Lower lobe of right lung (tissue), 2 donors: ENCODE measurements at regions not wholly inside any gene's neighbourhood (a gene's known extent, or its start where the extent isn't known, plus 50 kb on each side); places are given as distances from the start of the nearest gene placed in this dataset.

Experiments used
- ATAC-seq, 2 donors: fragments of 200-7000 bp; cut with Tn5 transposase; one replicate each; pipeline ENCODE4 v1.9.1; 2020 to 2022; ENCODE audit warnings: mild to moderate bottlenecking in 2 of 2, moderate library complexity in 2 of 2
- DNase-seq: peaks from one replicate; pipeline ENCODE4 v3.0.0-alpha.2; 2020
- H3K27ac ChIP-seq: fragments of 200-600 bp; one replicate; pipeline ENCODE4 v1.8.0; 2022
- H3K27me3 ChIP-seq: fragments of 200-600 bp; one replicate; pipeline ENCODE4 v1.8.0; 2022; ENCODE audit warnings: low read depth
- H3K36me3 ChIP-seq: fragments of 200-600 bp; one replicate; pipeline ENCODE4 v1.8.0; 2022; ENCODE audit warnings: mild to moderate bottlenecking
- H3K4me1 ChIP-seq: fragments of 200-600 bp; one replicate; pipeline ENCODE4 v1.8.0; 2022
- H3K4me3 ChIP-seq: fragments of 200-600 bp; one replicate; pipeline ENCODE4 v1.8.0; 2022; ENCODE audit warnings: mild to moderate bottlenecking
- H3K9me3 ChIP-seq: fragments of 200-600 bp; one replicate; pipeline ENCODE4 v1.8.0; 2022
- intact Hi-C: fragments of 100-400 bp; cut with DNase I; formaldehyde crosslinking; loops from one replicate; pipeline ENCODE4 v1.11.0; 2022
- TF ChIP-seq, protein P1 (sequence below): fragments of 200-600 bp; IDR thresholded peaks from one replicate; pipeline ENCODE4 v1.8.0; 2022; ENCODE audit warnings: antibody characterized with exemption, mild to moderate bottlenecking
- donor health status: DM: no; HTN: yes; CAD: no; lungs with severe emphysema.

DNA sequence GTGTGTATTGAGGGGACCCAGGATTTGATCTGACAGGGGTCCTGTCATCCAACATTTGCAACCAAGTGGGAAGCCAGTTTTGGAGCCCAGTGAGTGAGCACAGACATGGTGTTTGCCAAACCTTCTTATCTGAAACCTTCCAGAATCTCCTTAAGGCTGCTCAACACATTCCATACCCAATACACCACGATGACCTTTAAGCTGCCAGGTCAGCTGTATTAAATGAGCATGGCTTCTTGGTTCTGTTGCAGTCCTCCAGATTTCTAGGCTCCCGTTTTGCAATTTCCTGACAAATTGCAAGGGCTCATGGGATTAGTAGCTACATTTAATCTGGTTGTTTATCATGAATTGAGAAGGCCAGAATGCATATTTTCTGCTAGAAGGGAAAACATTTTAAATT lies 124.2 kb upstream of the ATP10B start:
- Histone ChIP-seq H3K9me3 (no peaks in the 10 kb centered on the region), H3K27ac (no peak overlapping the region), H3K27me3 (no peaks in the 10 kb centered on the region), H3K4me1 (no peaks in the 10 kb centered on the region), H3K4me3 (no peak overlapping the region), H3K36me3 (no peaks in the 10 kb centered on the region)
- TF ChIP-seq, protein P1, sequence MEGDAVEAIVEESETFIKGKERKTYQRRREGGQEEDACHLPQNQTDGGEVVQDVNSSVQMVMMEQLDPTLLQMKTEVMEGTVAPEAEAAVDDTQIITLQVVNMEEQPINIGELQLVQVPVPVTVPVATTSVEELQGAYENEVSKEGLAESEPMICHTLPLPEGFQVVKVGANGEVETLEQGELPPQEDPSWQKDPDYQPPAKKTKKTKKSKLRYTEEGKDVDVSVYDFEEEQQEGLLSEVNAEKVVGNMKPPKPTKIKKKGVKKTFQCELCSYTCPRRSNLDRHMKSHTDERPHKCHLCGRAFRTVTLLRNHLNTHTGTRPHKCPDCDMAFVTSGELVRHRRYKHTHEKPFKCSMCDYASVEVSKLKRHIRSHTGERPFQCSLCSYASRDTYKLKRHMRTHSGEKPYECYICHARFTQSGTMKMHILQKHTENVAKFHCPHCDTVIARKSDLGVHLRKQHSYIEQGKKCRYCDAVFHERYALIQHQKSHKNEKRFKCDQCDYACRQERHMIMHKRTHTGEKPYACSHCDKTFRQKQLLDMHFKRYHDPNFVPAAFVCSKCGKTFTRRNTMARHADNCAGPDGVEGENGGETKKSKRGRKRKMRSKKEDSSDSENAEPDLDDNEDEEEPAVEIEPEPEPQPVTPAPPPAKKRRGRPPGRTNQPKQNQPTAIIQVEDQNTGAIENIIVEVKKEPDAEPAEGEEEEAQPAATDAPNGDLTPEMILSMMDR: no peak
- DNase-seq (no peak), ATAC-seq (no peak)
- intact Hi-C loops: no loop called here

DNA sequence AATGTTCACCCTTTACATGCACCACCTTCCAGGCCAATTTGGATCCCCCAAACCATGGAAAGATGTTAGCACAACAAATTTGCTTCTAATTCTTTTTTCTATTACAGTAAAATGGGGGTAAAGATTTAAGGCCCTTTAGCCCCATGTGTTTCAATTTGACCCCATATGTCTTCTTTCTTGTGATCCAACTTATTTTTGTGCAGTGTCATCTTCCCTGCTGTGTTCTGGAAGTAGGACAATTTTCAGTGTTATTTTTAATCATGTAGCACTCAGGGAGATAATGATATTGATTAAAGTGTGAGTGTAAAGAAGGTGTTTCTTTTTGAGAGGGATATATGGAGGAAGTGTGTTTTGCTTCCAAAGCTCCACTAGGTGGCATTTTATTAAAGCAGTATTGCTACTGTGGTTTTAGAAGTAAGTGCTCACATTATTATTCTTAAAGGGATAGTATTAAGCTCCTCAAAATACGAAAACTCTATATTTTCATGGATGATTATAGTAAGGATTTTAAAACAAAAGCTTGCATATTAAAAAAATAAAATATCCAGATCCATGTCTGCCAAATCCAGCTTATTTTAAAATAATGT lies 118.7 kb upstream of the ATP10B start:
- no peak for DNase-seq
- H3K27me3 ChIP-seq: no peaks in the 10 kb centered on the region
- no peak overlapping the region for H3K4me3 ChIP-seq
- H3K27ac ChIP-seq: no peak overlapping the region
- TF ChIP-seq, protein P1: peak; percentile 14
- no peak for ATAC-seq
- intact Hi-C loops: no loop called here
- H3K9me3 ChIP-seq: no peaks in the 10 kb centered on the region
- H3K36me3 ChIP-seq: no peaks in the 10 kb centered on the region
- H3K4me1 ChIP-seq: no peaks in the 10 kb centered on the region

DNA sequence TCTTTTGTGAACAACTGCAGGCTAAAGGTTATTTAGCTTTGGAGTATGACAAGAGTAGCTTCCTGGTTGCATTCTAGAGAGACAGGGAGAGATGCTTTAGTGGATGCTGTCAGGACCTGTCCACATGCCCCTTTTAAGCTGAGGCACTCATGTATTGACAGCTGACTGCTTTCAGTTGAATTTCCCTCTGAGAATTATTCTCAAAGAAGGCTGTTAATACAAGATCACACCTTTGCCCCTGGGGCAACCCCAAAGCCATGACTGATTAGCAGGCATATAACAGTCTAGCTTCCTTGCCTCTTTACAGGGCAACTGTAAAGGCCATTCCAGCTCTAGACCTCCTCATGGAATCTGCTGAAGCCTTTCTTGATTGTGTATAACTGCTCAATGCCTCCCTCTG lies 117.6 kb upstream of the ATP10B start:
- intact Hi-C loops: no loop called here
- no peaks in the 10 kb centered on the region for H3K27me3 ChIP-seq
- H3K36me3 ChIP-seq: no peaks in the 10 kb centered on the region
- no peak overlapping the region for H3K27ac ChIP-seq
- no peaks in the 10 kb centered on the region for H3K9me3 ChIP-seq
- no peak overlapping the region for H3K4me3 ChIP-seq
- H3K4me1 ChIP-seq: no peaks in the 10 kb centered on the region
- ATAC-seq (no peak), DNase-seq (no peak)
- TF ChIP-seq, protein P1: no peak

DNA sequence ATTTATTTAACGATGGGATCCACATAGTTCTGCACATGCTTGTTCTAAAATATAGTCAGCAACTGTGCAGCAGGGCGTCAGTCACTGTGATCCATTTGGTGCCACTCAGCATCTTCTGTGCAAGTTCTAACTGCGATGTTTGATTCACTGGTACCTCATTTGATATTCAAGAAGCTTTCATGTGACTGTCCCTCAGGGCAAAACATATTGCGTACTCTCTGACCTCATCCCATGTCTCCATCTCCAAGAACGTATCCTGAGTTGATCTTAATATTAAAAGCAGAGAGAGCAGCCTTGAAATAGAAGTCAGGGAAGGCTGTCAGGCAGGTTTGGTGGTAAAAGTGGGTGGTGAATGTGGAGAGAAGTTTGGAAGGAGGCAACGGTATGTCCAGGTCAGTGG lies 116.5 kb upstream of the ATP10B start:
- H3K4me1 ChIP-seq: no peaks in the 10 kb centered on the region
- H3K4me3 ChIP-seq: no peak overlapping the region
- no peaks in the 10 kb centered on the region for H3K27me3 ChIP-seq
- no peaks in the 10 kb centered on the region for H3K36me3 ChIP-seq
- H3K27ac ChIP-seq: no peak overlapping the region
- TF ChIP-seq, protein P1: no peak
- no peak for DNase-seq
- intact Hi-C loops: no loop called here
- no peaks in the 10 kb centered on the region for H3K9me3 ChIP-seq
- no peak for ATAC-seq

- Histone ChIP-seq H3K9me3 (no peaks in the 10 kb centered on the region), H3K27me3 (no peaks in the 10 kb centered on the region), H3K27ac (no peak overlapping the region), H3K36me3 (no peaks in the 10 kb centered on the region), H3K4me1 (no peaks in the 10 kb centered on the region), H3K4me3 (no peak overlapping the region)
- no peak for ATAC-seq
- DNase-seq: no peak
- TF ChIP-seq, protein P1: no peak
- intact Hi-C loops: no loop called here
These were observed 114.9 kb upstream of the ATP10B start for GRCh38 chr5:160966921-160967320.

- TF ChIP-seq, protein P1: no peak
- Histone ChIP-seq H3K4me1 (no peaks in the 10 kb centered on the region), H3K4me3 (no peak overlapping the region), H3K9me3 (no peaks in the 10 kb centered on the region), H3K27ac (no peak overlapping the region), H3K27me3 (no peaks in the 10 kb centered on the region), H3K36me3 (no peaks in the 10 kb centered on the region)
- intact Hi-C loops: no loop called here
- ATAC-seq (no peak), DNase-seq (no peak)
These were observed 109.8 kb upstream of the ATP10B start for GRCh38 chr5:160961761-160962160.
